ENCODE measurements at regions not wholly inside any gene's neighbourhood (a gene's known extent, or its start where the extent isn't known, plus 50 kb on each side); places are given as distances from the start of the nearest gene placed in this dataset.

DNA sequence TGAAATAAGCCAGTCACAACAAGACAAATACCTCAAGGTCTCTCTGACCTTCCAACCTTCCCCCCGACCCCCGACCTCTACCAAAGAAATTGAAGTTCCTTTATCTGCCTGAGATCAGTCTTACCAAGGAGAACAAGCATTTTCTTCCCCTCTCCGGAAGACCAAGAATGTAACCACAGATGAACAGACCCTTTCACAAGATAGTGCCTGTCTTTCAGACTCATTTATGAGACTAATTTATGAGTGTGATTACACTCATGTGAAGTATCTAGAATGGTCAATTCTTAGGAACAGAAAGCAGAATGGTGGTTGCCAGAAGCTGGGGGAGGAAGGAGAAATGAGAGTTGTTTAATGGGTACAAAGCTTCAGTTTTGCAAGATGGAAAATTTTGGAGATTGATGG is 108.9 kb upstream of the MKLN1 start:
- no peak for DNase-seq (ENCODE audit: low read depth)
- Histone ChIP-seq H3K4me3 (ENCODE audit: low read depth, low read length) (no peak overlapping the region), H3K36me3 (ENCODE audit: control insufficient read depth, insufficient read depth, low read length) (no peaks in the 10 kb centered on the region), H3K27me3 (ENCODE audit: control insufficient read depth, insufficient read depth, low read length) (no peaks in the 10 kb centered on the region)
- ChIA-PET CTCF (no interaction called here), POLR2A (no interaction called here)
- TF ChIP-seq, protein P1, sequence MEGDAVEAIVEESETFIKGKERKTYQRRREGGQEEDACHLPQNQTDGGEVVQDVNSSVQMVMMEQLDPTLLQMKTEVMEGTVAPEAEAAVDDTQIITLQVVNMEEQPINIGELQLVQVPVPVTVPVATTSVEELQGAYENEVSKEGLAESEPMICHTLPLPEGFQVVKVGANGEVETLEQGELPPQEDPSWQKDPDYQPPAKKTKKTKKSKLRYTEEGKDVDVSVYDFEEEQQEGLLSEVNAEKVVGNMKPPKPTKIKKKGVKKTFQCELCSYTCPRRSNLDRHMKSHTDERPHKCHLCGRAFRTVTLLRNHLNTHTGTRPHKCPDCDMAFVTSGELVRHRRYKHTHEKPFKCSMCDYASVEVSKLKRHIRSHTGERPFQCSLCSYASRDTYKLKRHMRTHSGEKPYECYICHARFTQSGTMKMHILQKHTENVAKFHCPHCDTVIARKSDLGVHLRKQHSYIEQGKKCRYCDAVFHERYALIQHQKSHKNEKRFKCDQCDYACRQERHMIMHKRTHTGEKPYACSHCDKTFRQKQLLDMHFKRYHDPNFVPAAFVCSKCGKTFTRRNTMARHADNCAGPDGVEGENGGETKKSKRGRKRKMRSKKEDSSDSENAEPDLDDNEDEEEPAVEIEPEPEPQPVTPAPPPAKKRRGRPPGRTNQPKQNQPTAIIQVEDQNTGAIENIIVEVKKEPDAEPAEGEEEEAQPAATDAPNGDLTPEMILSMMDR (IDR thresholded peaks at IDR 0.05; ENCODE audit: insufficient read depth, low read depth, low read length) = no peak

- DNase-seq (ENCODE audit: low read depth) = no peak
- POLR2A ChIA-PET = no interaction called here
- H3K27me3 ChIP-seq (ENCODE audit: control insufficient read depth, insufficient read depth, low read length) = no peaks in the 10 kb centered on the region
- H3K4me3 ChIP-seq (ENCODE audit: low read depth, low read length) = no peak overlapping the region
- no peaks in the 10 kb centered on the region for H3K36me3 ChIP-seq (ENCODE audit: control insufficient read depth, insufficient read depth, low read length)
- CTCF ChIA-PET = no interaction called here
- TF ChIP-seq, protein P1 (IDR thresholded peaks at IDR 0.05; ENCODE audit: insufficient read depth, low read depth, low read length) = no peak
Observed at GRCh38 chr7:131219312-131220041, 108.2 kb upstream of the MKLN1 start.

- no peak for DNase-seq (ENCODE audit: low read depth)
- POLR2A ChIA-PET = no interaction called here
- CTCF ChIA-PET = interaction anchor here (0.6 kb wide), 1 partner anchor 28 kb away, joined by 3 read pairs; no protein-coding TSS in a partner anchor
- no peaks in the 10 kb centered on the region for H3K27me3 ChIP-seq (ENCODE audit: control insufficient read depth, insufficient read depth, low read length)
- H3K4me3 ChIP-seq (ENCODE audit: low read depth, low read length) = no peak overlapping the region
- no peaks in the 10 kb centered on the region for H3K36me3 ChIP-seq (ENCODE audit: control insufficient read depth, insufficient read depth, low read length)
- TF ChIP-seq, protein P1 (IDR thresholded peaks at IDR 0.05; ENCODE audit: insufficient read depth, low read depth, low read length) = no peak
Observed at GRCh38 chr7:131221061-131221460, 106.6 kb upstream of the MKLN1 start.

- Histone ChIP-seq H3K4me3 (ENCODE audit: low read depth, low read length) (no peak overlapping the region), H3K36me3 (ENCODE audit: control insufficient read depth, insufficient read depth, low read length) (no peaks in the 10 kb centered on the region), H3K27me3 (ENCODE audit: control insufficient read depth, insufficient read depth, low read length) (no peaks in the 10 kb centered on the region)
- no peak for DNase-seq (ENCODE audit: low read depth)
- CTCF ChIA-PET = no interaction called here
- TF ChIP-seq, protein P1 (IDR thresholded peaks at IDR 0.05; ENCODE audit: insufficient read depth, low read depth, low read length) = no peak
- POLR2A ChIA-PET = no interaction called here
Observed at GRCh38 chr7:131222171-131222570, 105.5 kb upstream of the MKLN1 start.

DNA sequence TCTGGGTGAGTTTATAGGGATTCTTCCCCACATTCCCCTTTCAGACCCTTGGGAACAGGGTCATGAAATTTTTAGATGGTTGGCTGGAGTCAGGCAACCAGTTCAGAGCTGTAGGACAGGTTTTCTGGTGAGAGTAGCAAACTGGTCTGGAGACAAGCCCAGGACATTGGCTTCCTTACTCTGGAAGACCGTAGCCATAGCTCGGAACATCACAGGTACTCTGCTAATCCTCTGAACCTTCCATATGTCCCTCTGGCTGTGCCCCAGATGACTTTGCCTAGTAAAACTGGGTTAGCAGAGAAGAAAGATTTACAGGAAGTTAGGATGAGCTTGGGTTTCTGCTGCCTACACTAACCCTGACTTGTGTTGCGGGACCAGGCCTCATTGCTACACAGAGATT is 104.5 kb upstream of the MKLN1 start:
- Histone ChIP-seq H3K4me3 (ENCODE audit: low read depth, low read length) (no peak overlapping the region), H3K36me3 (ENCODE audit: control insufficient read depth, insufficient read depth, low read length) (no peaks in the 10 kb centered on the region), H3K27me3 (ENCODE audit: control insufficient read depth, insufficient read depth, low read length) (no peaks in the 10 kb centered on the region)
- TF ChIP-seq, protein P1 (IDR thresholded peaks at IDR 0.05; ENCODE audit: insufficient read depth, low read depth, low read length) = no peak
- DNase-seq (ENCODE audit: low read depth) = no peak
- CTCF ChIA-PET = no interaction called here
- POLR2A ChIA-PET = no interaction called here

Data from BJ (cell line).